ENCODE measurements at regions not wholly inside any gene's neighbourhood (a gene's known extent, or its start where the extent isn't known, plus 50 kb on each side); places are given as distances from the start of the nearest gene placed in this dataset.

DNA sequence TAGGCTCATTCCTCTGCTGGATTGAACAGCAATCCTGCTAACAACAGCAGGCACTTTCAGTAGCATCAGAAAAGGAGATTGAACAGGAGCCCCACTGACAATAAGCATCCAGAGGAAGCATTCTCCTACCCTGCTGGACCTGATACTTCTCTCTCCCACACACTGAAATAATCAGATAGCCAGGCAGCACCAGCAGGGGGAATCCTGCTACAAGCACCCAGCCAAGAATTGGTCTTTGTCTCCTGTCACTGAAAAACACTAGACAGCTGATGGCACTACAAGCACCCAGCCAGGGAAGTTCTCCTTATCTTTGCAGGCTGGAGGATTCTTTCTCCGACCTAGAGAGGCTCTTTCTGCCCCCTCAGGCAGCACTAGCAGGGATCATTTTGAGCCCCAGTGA is 444.3 kb upstream of the GRIA3 start:
- intact Hi-C loops (cut with DNase I), result no loop called here
- no peak for DNase-seq (ENCODE audit: low spot score)

GRCh38 chrX:122770581-122770980 is 413.5 kb upstream of the GRIA3 start:
- no peak for DNase-seq (ENCODE audit: low spot score)
- intact Hi-C loops (cut with DNase I), result no loop called here

- no peak for DNase-seq (ENCODE audit: low spot score)
- intact Hi-C loops (cut with DNase I), result no loop called here
Observed at GRCh38 chrX:122771933-122772332, 412.1 kb upstream of the GRIA3 start.

DNA sequence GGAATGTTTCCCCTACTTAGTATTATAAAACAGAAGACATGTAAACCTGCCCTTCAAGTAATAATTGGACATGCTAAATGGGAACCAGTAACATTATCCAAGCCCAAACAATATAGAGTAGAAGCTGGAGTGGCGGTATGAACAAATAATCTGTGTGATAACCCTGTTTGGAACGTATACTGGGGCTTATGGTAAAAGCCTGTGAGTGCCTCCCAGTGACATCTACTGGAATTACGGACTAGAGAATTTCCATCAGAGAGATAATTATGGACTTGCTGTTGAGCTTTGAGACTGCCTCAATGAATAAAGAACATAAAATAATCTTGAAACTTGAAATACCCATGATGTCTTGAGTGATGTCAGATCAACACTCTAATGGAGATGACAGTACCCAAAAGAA is 406.3 kb upstream of the GRIA3 start:
- no peak for DNase-seq (ENCODE audit: low spot score)
- intact Hi-C loops (cut with DNase I), result no loop called here

DNA sequence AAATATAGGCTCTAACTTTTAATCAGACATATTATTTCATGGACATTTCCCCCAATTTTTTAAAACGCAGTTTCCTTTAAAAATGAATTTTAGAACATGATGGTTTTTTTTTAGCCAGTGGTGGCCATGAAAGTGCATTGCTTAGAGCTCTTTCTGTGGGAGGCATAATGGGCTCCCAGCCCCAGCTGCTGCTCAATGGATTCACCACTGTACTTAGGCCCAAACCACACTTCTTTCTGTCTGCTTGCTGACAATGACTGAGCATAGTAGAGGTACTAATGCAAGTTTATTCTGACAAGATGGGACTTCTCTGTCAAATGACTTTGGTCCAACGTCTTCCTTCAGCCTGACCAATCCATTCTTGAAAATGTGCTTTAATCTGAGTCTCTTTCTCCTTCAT is 400.2 kb upstream of the GRIA3 start:
- intact Hi-C loops (cut with DNase I), result no loop called here
- no peak for DNase-seq (ENCODE audit: low spot score)

GRCh38 chrX:122787231-122787630 is 396.8 kb upstream of the GRIA3 start:
- intact Hi-C loops (cut with DNase I), result no loop called here
- no peak for DNase-seq (ENCODE audit: low spot score)

GRCh38 chrX:122788216-122788615 is 395.9 kb upstream of the GRIA3 start:
- no peak for DNase-seq (ENCODE audit: low spot score)
- intact Hi-C loops (cut with DNase I), result no loop called here

- intact Hi-C loops (cut with DNase I), result no loop called here
- DNase-seq (ENCODE audit: low spot score), result no peak
Observed at GRCh38 chrX:122790376-122791095, 393.5 kb upstream of the GRIA3 start.

GRCh38 chrX:122813876-122814275 is 370.2 kb upstream of the GRIA3 start:
- intact Hi-C loops (cut with DNase I), result no loop called here
- no peak for DNase-seq (ENCODE audit: low spot score)

DNA sequence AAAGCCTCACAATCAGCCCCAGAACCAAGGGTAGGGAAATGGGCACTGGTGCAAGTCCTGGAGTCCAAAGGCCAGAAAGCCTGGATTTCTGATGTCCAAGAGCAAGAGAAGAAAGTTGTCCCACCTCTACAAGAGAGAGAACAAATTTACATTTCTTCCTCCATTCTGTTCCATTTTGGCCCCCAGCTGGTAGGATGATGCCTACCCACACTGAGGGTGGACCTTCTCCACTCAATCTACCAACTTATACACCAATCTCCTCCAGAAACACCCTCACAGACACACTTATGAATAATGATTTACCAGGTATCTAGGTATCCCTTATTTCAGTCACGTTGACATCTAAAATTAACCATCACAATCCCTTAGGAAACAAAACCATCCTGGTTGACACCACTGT is 367.8 kb upstream of the GRIA3 start:
- no peak for DNase-seq (ENCODE audit: low spot score)
- intact Hi-C loops (cut with DNase I), result no loop called here

- intact Hi-C loops (cut with DNase I), result no loop called here
- no peak for DNase-seq (ENCODE audit: low spot score)
Observed at GRCh38 chrX:122817321-122817955, 366.6 kb upstream of the GRIA3 start.

DNA sequence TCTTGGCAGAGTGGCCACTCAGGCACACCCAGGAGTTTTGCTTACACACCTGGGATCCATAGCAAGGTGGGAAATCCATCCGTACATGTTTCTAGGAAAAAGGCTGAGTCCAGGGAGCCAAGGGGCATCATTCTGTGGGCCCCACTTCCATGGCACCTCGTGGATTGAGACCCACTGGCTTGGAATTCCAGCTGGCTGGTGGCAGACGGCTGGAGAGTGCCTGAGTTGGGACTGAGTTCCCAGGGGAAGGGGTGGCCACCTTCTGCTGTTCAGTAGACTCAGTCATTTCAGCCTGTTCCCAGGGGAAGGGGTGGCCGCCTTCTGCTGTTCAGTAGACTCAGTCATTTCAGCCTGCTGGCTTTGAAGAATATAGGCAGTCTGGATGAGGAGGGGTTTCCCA is 366.0 kb upstream of the GRIA3 start:
- intact Hi-C loops (cut with DNase I), result no loop called here
- no peak for DNase-seq (ENCODE audit: low spot score)

DNA sequence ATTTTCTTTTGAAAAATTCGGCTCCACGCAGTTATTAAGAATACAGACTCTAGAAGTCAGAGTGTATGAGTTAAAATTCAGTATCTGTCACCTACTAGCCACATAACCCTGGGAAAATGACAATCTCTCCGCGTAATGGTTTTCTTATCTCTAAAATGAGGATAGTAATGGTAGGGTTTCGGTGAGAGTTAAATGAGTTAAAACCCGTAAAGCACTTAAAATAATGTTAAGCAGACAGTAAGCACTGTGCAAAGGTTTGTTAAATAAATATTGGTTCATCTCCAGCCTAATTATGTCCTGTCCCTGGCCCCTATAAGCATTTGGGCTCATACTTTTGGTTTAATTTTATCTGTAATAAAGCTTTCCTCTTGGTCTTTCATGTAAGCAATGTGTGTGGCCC is 350.8 kb upstream of the GRIA3 start:
- DNase-seq (ENCODE audit: low spot score), result no peak
- intact Hi-C loops (cut with DNase I), result no loop called here

GRCh38 chrX:122835886-122836285 is 348.2 kb upstream of the GRIA3 start:
- no peak for DNase-seq (ENCODE audit: low spot score)
- intact Hi-C loops (cut with DNase I), result no loop called here

- intact Hi-C loops (cut with DNase I), result no loop called here
- no peak for DNase-seq (ENCODE audit: low spot score)
Observed at GRCh38 chrX:122850326-122850725, 333.8 kb upstream of the GRIA3 start.

GRCh38 chrX:122856205-122856604 is 327.9 kb upstream of the GRIA3 start:
- DNase-seq (ENCODE audit: low spot score), result no peak
- intact Hi-C loops (cut with DNase I), result no loop called here

DNA sequence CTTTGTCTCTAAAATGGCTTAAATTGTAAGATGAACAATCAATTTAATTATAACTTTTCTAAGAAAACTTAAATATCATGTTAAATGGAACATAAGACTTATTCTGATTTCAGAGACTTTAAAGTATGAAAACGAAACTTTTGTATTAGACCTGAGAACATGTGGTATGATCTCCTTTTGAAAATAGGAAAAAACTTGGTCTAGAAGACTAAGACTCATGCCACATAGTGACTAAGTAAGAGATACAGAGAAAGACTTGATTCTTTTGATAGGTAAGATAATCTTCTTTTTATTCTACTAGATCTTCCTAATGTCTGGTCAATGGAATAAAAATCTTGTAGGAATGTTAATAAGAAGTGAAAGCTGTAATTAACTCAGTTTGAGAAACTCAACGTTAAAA is 326.3 kb upstream of the GRIA3 start:
- intact Hi-C loops (cut with DNase I), result no loop called here
- DNase-seq (ENCODE audit: low spot score), result no peak

GRCh38 chrX:122863067-122863466 is 321.0 kb upstream of the GRIA3 start:
- intact Hi-C loops (cut with DNase I), result no loop called here
- no peak for DNase-seq (ENCODE audit: low spot score)

GRCh38 chrX:122866532-122866931 is 317.5 kb upstream of the GRIA3 start:
- no peak for DNase-seq (ENCODE audit: low spot score)
- intact Hi-C loops (cut with DNase I), result no loop called here

GRCh38 chrX:122868631-122869030 is 315.4 kb upstream of the GRIA3 start:
- intact Hi-C loops (cut with DNase I), result no loop called here
- no peak for DNase-seq (ENCODE audit: low spot score)

- no peak for DNase-seq (ENCODE audit: low spot score)
- intact Hi-C loops (cut with DNase I), result no loop called here
Observed at GRCh38 chrX:122869171-122869570, 314.9 kb upstream of the GRIA3 start.

DNA sequence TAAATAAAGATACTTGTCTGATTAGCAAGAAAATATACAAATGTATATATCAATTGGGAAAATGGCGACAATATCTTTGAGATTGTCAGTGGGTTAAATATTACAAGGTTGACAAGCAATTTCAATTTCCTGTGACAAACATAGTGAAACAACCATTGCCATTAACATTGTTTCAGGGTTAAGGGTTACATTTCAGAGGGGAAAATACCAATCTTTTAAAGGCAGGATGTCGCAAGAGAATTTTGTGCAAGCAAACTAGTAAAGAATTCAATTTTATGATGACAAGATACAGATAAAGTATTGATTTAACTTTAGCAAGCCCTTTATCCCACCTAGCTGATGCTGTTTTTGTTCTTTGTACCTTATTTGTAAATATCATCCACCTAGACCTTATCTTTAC is 305.8 kb upstream of the GRIA3 start:
- no peak for DNase-seq (ENCODE audit: low spot score)
- intact Hi-C loops (cut with DNase I), result no loop called here

Measured in cardiac septum (tissue), 1 donor.